NCI-H2029 (cell line): ENCODE measurements at regions not wholly inside any gene's neighbourhood (a gene's known extent, or its start where the extent isn't known, plus 50 kb on each side); places are given as distances from the start of the nearest gene placed in this dataset.

Experiments used
- DNase-seq: peaks from one replicate; lab custom pipeline; 2025; lab: John Stamatoyannopoulos, UW

GRCh38 chr12:60863421-60863820 lies 1267.6 kb downstream of the SLC16A7 start:
- DNase-seq: no peak

GRCh38 chr12:60872219-60872618 lies 1276.4 kb downstream of the SLC16A7 start:
- no peak for DNase-seq

GRCh38 chr12:60872850-60873713 lies 1277.3 kb downstream of the SLC16A7 start:
- no peak for DNase-seq

GRCh38 chr12:60874091-60874490 lies 1278.3 kb downstream of the SLC16A7 start:
- no peak for DNase-seq

- DNase-seq: no peak
These were observed 1325.1 kb downstream of the SLC16A7 start for GRCh38 chr12:60920841-60921495.

DNA sequence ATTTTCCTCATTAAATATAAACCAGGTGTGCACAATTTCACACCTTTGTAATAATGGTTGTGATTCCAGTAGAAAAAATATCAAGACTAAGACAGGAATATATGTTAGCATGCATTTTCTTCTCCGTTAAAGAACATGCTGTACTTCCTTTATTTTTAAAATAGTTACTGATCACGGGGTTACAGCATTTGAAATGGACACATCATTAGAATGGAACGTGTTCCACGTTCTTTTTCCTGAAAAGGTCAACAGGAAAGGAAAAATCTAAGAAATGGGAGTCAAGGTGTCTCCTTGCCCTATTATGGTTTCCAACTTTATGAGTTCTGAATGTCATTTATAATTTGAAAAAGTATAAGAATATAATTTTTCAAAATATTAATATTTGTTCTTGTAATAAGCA lies 1325.7 kb downstream of the SLC16A7 start:
- no peak for DNase-seq

DNA sequence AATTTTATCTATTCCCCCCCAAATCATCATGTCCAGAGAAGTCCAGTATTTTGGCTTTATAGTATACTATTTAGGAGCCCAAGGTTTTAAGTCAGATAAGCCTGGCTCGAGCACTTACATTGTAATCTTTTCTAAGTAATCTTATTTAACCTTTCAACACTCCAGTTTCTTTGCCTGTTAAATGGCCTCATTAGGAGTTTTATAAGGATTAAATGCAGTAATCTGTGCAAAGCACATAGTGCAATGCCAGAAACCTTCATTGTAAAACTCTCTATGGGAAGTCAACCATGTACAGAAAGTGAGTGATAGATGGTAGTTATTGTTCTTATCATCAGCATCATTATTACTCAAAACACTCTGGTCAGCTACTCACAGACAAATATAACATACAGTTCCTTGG lies 1330.4 kb downstream of the SLC16A7 start:
- DNase-seq: no peak

DNA sequence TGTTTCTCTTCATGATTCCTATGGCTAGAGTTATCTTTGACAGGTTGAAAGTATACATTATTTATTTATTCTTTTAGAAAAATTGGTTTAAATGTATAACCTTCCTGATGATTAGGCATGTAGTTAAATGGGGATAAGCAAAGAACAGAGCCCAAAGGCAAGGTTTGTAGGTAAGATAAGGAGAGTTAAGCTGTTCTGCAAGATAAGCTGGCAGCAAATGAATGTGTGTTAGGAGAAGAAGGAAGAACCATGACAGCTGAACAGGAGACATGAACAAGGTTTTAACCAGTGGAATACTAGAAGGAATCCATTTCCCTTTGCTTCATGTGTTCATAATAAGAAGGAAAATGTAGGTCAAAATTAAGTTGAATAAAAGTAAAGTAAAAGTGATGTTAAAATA lies 1330.1 kb upstream of the USP15 start:
- no peak for DNase-seq

DNA sequence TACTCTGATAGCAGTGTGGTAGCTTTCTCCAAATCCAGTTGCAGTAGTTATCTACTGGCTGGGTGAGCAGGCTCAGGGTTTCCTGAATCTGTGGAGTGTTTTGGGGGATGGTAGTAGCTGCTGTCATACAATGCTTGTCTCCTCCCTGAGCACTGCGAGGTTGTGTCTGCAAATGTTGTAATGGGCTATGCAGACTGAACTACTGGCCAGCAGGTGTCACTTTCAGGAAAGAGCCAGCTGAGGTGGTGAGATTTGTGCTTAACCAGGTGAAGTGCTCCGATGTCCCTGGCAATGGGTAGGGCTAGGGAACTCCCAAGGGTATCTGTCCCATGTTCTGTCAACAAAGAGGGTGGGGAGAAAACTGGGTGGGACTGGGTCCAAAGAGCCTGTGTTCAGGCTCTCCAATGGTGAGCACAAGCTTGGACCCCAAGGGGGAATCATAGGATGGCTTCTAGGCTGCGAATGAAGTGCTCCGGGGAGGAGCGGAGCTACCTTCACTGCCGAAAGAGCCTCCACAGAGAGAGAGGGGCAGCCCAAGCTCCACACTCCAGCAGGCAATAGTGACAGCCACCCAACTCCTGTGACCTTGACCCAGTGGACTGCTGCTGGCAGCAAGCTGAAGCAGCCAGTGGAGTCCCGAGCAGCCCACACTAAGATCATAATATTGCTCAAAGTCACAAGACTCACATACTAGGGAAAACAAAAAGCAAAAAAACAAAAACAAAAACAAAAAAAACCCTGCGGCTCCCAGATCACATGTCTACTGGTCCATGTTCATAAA lies 1324.0 kb upstream of the USP15 start:
- DNase-seq: no peak

- DNase-seq: no peak
These were observed 1312.7 kb upstream of the USP15 start for GRCh38 chr12:60947533-60947932.

- no peak for DNase-seq
These were observed 1293.1 kb upstream of the USP15 start for GRCh38 chr12:60967128-60967527.

DNA sequence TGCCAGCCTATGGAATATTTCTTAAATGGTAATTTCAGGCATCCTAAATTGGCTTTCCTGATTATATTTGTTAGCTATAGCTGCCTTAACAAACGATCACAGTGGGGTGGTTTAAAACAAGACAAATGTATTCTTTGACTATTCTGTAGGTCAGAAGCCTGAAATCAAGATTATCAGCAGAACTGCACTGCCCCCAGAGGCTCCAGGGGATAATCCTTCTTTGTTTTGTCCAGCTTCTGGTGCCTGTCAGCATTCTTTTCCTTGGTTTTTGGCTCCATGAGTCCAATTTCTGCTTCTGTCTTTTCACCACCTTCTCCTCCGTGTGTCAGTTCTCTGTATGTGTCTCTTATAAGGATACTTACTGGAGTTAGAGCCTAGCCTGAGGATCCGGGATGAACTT lies 1282.2 kb upstream of the USP15 start:
- no peak for DNase-seq

DNA sequence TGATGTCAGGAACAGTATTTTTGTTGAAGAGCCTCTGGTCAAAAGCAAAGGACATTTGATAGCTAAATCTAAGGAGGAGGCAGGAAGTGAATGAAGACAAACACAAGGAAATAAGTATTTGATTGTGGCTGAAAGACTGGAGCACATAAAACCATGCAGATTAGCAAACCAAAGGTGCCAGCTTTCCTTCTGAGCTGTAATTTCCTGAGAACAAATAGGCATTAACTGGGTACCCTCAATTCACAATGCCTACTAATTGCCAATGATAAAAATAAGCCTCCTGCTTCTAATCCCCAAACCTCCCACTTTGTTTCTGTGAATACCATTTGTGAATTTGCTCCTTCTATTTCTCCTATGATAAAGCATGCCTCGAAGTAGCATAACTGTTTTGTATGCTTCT lies 1279.6 kb upstream of the USP15 start:
- DNase-seq: no peak

DNA sequence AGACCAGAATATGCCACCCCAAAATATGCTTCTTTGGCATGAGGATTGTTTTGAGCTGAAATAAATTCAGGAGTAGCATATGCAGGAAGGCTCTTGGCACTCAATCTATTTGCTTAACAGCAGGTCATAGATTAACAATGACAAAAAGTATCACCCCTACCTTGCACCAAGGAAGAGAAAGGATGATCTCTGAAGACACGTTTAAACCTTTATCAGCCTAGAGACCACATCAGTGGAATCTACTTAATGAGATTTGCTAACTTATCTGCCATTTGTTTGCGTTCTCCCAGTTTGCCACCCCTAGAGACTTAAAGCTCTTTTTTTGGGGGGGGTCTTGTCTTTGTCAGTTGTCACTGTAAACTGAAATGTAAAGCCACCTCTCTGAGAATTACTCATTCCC lies 1278.7 kb upstream of the USP15 start:
- no peak for DNase-seq

GRCh38 chr12:60992087-60992486 lies 1268.1 kb upstream of the USP15 start:
- DNase-seq: no peak

GRCh38 chr12:60995256-60995825 lies 1264.9 kb upstream of the USP15 start:
- no peak for DNase-seq

DNA sequence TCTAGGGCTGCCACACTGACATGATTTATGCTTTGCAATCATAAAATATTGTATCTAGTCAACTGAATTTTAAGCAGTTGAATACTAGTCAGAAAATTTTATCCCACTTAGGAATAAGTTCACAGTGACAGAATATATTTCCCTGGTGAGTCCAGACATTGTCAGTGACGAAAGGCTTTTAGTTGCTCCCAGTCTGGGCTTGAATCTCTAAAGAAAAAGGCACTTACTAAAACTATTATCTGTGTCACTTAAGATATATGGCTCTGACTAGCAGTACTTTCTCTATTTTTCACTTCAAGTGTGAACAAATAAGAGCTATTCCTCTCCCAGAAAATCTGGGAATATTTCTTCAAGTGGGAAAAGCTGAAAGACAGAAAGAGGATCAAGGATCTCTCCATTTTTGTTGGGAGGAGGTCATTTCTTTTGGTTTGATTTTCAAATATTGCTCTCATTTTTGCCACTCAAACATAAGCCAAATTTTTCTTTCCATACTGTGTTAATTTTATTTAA lies 1262.3 kb upstream of the USP15 start:
- DNase-seq: no peak

DNA sequence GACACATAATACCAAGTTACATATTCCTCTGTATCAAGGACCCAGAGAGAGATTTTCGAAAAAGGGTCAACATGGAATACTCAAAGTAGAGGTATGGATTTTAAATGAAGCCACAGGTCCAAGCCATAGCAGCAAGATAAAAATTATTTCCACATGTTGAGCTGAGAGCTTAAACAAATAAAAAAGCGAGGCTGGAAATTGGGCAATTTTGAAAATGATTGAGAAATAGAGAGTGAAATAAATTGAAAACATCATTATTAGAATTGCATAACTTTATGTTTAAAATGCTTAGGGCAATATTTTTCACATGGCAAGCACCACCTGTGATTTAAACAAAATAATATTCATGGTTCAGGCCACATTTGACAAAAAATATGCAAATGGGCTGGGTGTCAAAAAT lies 1251.0 kb upstream of the USP15 start:
- DNase-seq: no peak

DNA sequence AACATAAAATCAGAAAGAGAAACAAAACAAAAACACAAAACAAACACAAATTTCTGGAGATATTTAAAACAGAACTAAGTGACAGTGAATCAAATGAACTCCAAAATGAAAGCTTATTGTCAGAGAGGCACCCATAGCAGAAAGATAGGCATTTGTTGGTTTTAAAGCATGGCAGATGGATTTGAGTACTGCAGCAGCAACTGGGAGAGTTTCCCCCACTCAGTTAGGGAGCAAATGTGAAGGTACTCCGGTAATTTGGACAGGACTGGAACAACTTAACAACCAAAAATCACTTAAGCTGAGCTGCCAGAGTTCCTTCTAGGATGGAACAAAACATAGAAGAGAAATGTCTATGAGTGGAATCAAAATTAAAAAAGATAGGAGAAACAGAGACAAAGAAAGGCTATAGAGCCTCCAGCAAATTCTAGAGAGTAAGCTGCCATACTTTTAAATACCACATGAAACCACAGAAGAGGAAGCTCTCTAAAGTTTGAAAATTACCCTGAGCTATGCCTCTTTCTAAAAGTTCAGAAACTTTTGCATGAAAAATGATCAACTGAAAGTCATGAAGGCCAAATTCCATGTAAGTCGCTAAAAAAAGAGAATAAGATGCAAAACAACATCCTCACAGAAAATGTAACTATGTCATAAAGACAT lies 1248.3 kb upstream of the USP15 start:
- DNase-seq: no peak

DNA sequence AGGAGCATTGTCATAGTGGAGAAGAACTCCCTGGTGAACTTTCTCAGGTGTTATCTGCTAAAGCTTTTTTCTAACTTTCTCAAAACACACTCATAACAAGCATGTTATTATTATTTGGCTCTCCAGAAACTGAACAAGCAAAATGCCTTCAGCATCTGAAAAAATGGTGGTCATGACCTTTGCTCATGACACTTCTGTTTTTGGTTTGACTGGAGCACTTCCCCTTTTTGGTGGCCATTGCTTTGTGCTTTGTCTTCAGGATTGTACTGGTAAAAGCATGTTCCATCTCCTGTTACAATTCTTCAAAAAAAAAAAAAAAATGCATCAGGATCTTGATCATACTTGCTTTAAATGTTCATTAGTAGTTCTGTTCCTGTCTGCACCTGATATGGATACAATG lies 1241.6 kb upstream of the USP15 start:
- no peak for DNase-seq

DNA sequence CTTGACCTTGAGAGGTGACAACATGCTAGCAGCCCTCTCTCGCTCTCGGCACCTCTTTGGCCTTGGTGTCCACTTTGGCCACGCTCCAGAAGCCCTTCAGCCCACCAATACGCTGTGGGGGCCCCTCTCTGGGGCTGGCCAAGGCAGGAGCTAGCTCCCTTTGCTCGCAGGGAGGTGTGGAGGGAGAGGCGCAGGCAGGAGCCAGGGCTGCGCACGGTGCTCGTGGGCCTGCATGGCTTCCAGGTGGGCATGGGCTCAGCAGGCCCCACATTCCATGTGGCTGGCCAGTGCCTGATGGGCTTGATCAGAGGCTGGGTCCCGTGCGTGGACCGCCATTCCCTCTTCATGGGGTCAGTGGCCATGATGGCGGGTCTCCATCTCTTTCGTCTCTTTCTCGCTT lies 1237.0 kb upstream of the USP15 start:
- DNase-seq: no peak

- no peak for DNase-seq
These were observed 1230.7 kb upstream of the USP15 start for GRCh38 chr12:61029516-61029915.
